Panc1 (cell line): ENCODE measurements at regions not wholly inside any gene's neighbourhood (a gene's known extent, or its start where the extent isn't known, plus 50 kb on each side); places are given as distances from the start of the nearest gene placed in this dataset.

ENCODE experiments used
- POLR2AphosphoS5 ChIP-seq: IDR thresholded peaks from 2 replicates; pipeline ENCODE4 v1.6.1; 2012; ENCODE audit warnings: mild to moderate bottlenecking, low read depth, low read length, moderate library complexity
- SIN3A ChIP-seq: IDR thresholded peaks from 2 replicates; pipeline ENCODE4 v1.6.1; 2012; ENCODE audit warnings: low read depth, mild to moderate bottlenecking, low read length, moderate library complexity, borderline replicate concordance; ENCODE audit not compliant: insufficient read depth
- TF ChIP-seq, protein P1 (sequence below): fragments of 450-650 bp; IDR thresholded peaks from 2 replicates; pipeline ENCODE4 v1.5.1; 2017; ENCODE audit warnings: mild to moderate bottlenecking
- TF ChIP-seq, protein P2 (sequence below), 2 experiments: IDR thresholded peaks; 2 replicates each; pipeline ENCODE4 v1.6.1; 2011 to 2012; ENCODE audit warnings: low read depth in 2 of 2, control low read depth in 1 of 2, low read length in 1 of 2, mild to moderate bottlenecking in 1 of 2, moderate library complexity in 1 of 2; ENCODE audit not compliant: insufficient read depth in 1 of 2

DNA sequence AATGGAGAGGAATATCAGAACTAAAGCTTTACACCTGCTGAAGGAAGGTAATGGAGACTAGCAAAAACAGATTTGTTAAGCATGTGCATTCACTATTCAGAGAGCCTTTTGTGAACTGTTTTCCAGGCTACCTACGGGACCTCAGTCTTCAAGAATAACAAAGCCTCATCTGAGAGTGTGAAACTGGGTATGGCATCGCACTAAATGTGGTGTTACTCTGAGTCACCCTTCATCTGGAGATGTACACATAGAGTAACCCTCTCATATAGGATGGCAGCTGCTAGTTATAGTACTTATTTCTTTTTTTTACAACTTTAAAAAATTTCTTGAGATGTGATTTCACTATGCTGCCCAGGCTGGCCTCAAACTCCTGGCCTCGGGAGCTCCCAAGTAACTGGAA lies 306.8 kb downstream of the ZNF608 start:
- TF ChIP-seq, protein P1, sequence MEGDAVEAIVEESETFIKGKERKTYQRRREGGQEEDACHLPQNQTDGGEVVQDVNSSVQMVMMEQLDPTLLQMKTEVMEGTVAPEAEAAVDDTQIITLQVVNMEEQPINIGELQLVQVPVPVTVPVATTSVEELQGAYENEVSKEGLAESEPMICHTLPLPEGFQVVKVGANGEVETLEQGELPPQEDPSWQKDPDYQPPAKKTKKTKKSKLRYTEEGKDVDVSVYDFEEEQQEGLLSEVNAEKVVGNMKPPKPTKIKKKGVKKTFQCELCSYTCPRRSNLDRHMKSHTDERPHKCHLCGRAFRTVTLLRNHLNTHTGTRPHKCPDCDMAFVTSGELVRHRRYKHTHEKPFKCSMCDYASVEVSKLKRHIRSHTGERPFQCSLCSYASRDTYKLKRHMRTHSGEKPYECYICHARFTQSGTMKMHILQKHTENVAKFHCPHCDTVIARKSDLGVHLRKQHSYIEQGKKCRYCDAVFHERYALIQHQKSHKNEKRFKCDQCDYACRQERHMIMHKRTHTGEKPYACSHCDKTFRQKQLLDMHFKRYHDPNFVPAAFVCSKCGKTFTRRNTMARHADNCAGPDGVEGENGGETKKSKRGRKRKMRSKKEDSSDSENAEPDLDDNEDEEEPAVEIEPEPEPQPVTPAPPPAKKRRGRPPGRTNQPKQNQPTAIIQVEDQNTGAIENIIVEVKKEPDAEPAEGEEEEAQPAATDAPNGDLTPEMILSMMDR = no peak
- no peak for TF ChIP-seq POLR2AphosphoS5
- TF ChIP-seq, protein P2, sequence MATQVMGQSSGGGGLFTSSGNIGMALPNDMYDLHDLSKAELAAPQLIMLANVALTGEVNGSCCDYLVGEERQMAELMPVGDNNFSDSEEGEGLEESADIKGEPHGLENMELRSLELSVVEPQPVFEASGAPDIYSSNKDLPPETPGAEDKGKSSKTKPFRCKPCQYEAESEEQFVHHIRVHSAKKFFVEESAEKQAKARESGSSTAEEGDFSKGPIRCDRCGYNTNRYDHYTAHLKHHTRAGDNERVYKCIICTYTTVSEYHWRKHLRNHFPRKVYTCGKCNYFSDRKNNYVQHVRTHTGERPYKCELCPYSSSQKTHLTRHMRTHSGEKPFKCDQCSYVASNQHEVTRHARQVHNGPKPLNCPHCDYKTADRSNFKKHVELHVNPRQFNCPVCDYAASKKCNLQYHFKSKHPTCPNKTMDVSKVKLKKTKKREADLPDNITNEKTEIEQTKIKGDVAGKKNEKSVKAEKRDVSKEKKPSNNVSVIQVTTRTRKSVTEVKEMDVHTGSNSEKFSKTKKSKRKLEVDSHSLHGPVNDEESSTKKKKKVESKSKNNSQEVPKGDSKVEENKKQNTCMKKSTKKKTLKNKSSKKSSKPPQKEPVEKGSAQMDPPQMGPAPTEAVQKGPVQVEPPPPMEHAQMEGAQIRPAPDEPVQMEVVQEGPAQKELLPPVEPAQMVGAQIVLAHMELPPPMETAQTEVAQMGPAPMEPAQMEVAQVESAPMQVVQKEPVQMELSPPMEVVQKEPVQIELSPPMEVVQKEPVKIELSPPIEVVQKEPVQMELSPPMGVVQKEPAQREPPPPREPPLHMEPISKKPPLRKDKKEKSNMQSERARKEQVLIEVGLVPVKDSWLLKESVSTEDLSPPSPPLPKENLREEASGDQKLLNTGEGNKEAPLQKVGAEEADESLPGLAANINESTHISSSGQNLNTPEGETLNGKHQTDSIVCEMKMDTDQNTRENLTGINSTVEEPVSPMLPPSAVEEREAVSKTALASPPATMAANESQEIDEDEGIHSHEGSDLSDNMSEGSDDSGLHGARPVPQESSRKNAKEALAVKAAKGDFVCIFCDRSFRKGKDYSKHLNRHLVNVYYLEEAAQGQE (IDR thresholded peaks at IDR 0.05; ENCODE audit: insufficient read depth in 1 of 2, low read depth in 2 of 2, low read length in 1 of 2) = no peak
- no peak for TF ChIP-seq SIN3A
